GM10248 (cell line): ENCODE measurements at regions not wholly inside any gene's neighbourhood (a gene's known extent, or its start where the extent isn't known, plus 50 kb on each side); places are given as distances from the start of the nearest gene placed in this dataset.

ENCODE experiments used
- CTCF ChIA-PET: fragments of 300-600 bp; sonication (Branson Sonifier 250); formaldehyde crosslinking; extraction: SDS; loops from one replicate; lab custom pipeline; 2021; ENCODE audit warnings: antibody characterized with exemption; lab: Yijun Ruan, JAX
- POLR2A ChIA-PET: fragments of 350-650 bp; sonication (Branson Sonifier 250); formaldehyde crosslinking; extraction: SDS; loops from one replicate; lab custom pipeline; 2020; ENCODE audit warnings: antibody characterized with exemption; lab: Yijun Ruan, JAX
- DNase-seq: peaks from one replicate; pipeline ENCODE4 v3.0.0; 2012; ENCODE audit errors: extremely low spot score
- CTCF ChIP-seq: IDR thresholded peaks from 2 replicates; pipeline ENCODE4 v1.5.1; 2012; ENCODE audit warnings: mild to moderate bottlenecking, low read depth; ENCODE audit errors: extremely low read depth, missing control alignments, control extremely low read depth

- POLR2A ChIA-PET = no interaction called here
- DNase-seq = no peak
- CTCF ChIA-PET = interaction anchor here (1.4 to 1.6 kb wide), 2 partner anchors 26 to 329 kb away, joined by 3 read pairs; no protein-coding TSS in a partner anchor
- no peak for TF ChIP-seq CTCF
Observed at GRCh38 chr3:158925021-158925420, 123.2 kb downstream of the MFSD1 start.

- DNase-seq = no peak
- POLR2A ChIA-PET = no interaction called here
- CTCF ChIA-PET = interaction anchor here (1.6 kb wide), 1 partner anchor 328 kb away, joined by 3 read pairs; no protein-coding TSS in a partner anchor
- no peak for TF ChIP-seq CTCF
Observed at GRCh38 chr3:158925828-158926494, 124.1 kb downstream of the MFSD1 start.

- POLR2A ChIA-PET = no interaction called here
- TF ChIP-seq CTCF = no peak
- CTCF ChIA-PET = no interaction called here
- no peak for DNase-seq
Observed at GRCh38 chr3:158935846-158936245, 134.0 kb downstream of the MFSD1 start.

GRCh38 chr3:158936530-158937113 lies 134.8 kb downstream of the MFSD1 start:
- ChIA-PET POLR2A (no interaction called here), CTCF (interaction anchor here (1.0 kb wide), 1 partner anchor 13 kb away, joined by 3 read pairs; no protein-coding TSS in a partner anchor)
- no peak for DNase-seq
- no peak for TF ChIP-seq CTCF

GRCh38 chr3:158950178-158950901 lies 148.5 kb downstream of the MFSD1 start:
- DNase-seq = no peak
- TF ChIP-seq CTCF = no peak
- POLR2A ChIA-PET = no interaction called here
- CTCF ChIA-PET = interaction anchor here (2.2 kb wide), 1 partner anchor 12 kb away, joined by 14 read pairs; no protein-coding TSS in a partner anchor

- CTCF ChIA-PET = no interaction called here
- TF ChIP-seq CTCF = no peak
- DNase-seq = no peak
- POLR2A ChIA-PET = no interaction called here
Observed at GRCh38 chr3:158953131-158953530, 151.3 kb downstream of the MFSD1 start.
